OCI-LY7 (cell line): ENCODE measurements at regions not wholly inside any gene's neighbourhood (a gene's known extent, or its start where the extent isn't known, plus 50 kb on each side); places are given as distances from the start of the nearest gene placed in this dataset.

Experiments
- BruUV-seq: library from RNA; stranded (reverse); fragments of 400-500 nt; replicated peaks from 2 replicates; lab custom pipeline; 2021; lab: Mats Ljungman, UMichigan
- CTCF ChIA-PET: fragments of 300-600 bp; sonication (Branson Sonifier 250); formaldehyde crosslinking; loops from one replicate; lab custom pipeline; 2022; ENCODE audit warnings: antibody characterized with exemption; ENCODE audit not compliant: unreplicated experiment; lab: Charles Lee
- POLR2A ChIA-PET: fragments of 300-600 bp; sonication (Branson Sonifier 250); formaldehyde crosslinking; loops from one replicate; lab custom pipeline; 2022; ENCODE audit warnings: antibody characterized with exemption; lab: Charles Lee
- DNase-seq: peaks from one replicate; pipeline ENCODE4 v3.0.0-alpha.2; 2015; ENCODE audit warnings: low spot score
- H2AFZ ChIP-seq: fragments of 200-600 bp; sonication (generic), shearing (Covaris generic); 2 replicates; pipeline ENCODE4 v1.6.1; 2014; ENCODE audit warnings: mild to moderate bottlenecking, antibody characterized with exemption, low read length, moderate library complexity
- H3K27ac ChIP-seq: fragments of 200-600 bp; sonication (generic); 2 replicates; pipeline ENCODE4 v1.5.1; 2014; ENCODE audit warnings: mixed run types, low read depth, mild to moderate bottlenecking, moderate library complexity, low read length, inconsistent platforms; ENCODE audit not compliant: poor library complexity, severe bottlenecking
- H3K36me3 ChIP-seq: fragments of 200-600 bp; sonication (generic); 2 replicates; pipeline ENCODE4 v1.6.1; 2014; ENCODE audit warnings: mild to moderate bottlenecking, antibody characterized with exemption, low read length, moderate library complexity, mixed read lengths; ENCODE audit not compliant: insufficient read depth
- H3K4me1 ChIP-seq: fragments of 200-600 bp; sonication (generic); 2 replicates; pipeline ENCODE4 v1.5.1; 2014; ENCODE audit warnings: mild to moderate bottlenecking, low read length; ENCODE audit not compliant: insufficient read depth, poor library complexity, severe bottlenecking
- H3K4me2 ChIP-seq: fragments of 200-600 bp; sonication (generic); 2 replicates; pipeline ENCODE4 v1.6.1; 2014; ENCODE audit warnings: mild to moderate bottlenecking, low read length
- H3K4me3 ChIP-seq: fragments of 200-600 bp; sonication (generic); 2 replicates; pipeline ENCODE4 v1.5.1; 2014; ENCODE audit warnings: mild to moderate bottlenecking, low read depth, low read length; ENCODE audit not compliant: poor library complexity, severe bottlenecking
- H3K79me2 ChIP-seq: fragments of 200-600 bp; sonication (generic); 2 replicates; pipeline ENCODE4 v1.6.1; 2016; ENCODE audit warnings: low read depth, mild to moderate bottlenecking, low read length, moderate library complexity, mixed read lengths; ENCODE audit not compliant: insufficient read depth
- H3K9me2 ChIP-seq: fragments of 200-600 bp; sonication (generic); 2 replicates; pipeline ENCODE4 v1.6.1; 2016; ENCODE audit warnings: mild to moderate bottlenecking, low read length, mixed read lengths; ENCODE audit not compliant: insufficient read depth
- H3K9me3 ChIP-seq: fragments of 200-600 bp; sonication (generic); 2 replicates; pipeline ENCODE4 v1.6.1; 2014; ENCODE audit warnings: mild to moderate bottlenecking, mixed run types, low read length, mixed read lengths
- H4K20me1 ChIP-seq: fragments of 200-600 bp; sonication (generic); 2 replicates; pipeline ENCODE4 v1.6.1; 2014; ENCODE audit warnings: mild to moderate bottlenecking, antibody characterized with exemption, low read length, moderate library complexity, mixed read lengths; ENCODE audit not compliant: insufficient read depth
- CTCF ChIP-seq: fragments of 200-600 bp; sonication (generic); conservative IDR thresholded peaks from 2 replicates; pipeline ENCODE4 v1.5.1; 2014; ENCODE audit warnings: mild to moderate bottlenecking, antibody characterized with exemption, low read length, moderate library complexity, mixed read lengths
- EZH2phosphoT487 ChIP-seq: fragments of 200-600 bp; sonication (generic); IDR thresholded peaks from 2 replicates; pipeline ENCODE4 v1.6.1; 2018; ENCODE audit warnings: low read depth, borderline replicate concordance, mild to moderate bottlenecking, mixed run types, antibody characterized with exemption, low read length, moderate library complexity, mixed read lengths
- intact Hi-C: fragments of 100-400 bp; cut with micrococcal nuclease; formaldehyde crosslinking; loops from one replicate; pipeline ENCODE4 v1.10.0; 2022; ENCODE audit not compliant: unreplicated experiment

- POLR2A ChIA-PET, result interaction anchor here (0.7 kb wide), 1 partner anchor 958 kb away, joined by 4 read pairs; no protein-coding TSS in a partner anchor
- BruUV-seq, result no TSS peak
- CTCF ChIA-PET, result no interaction called here
Observed at GRCh38 chr14:85907536-85907935, 377.6 kb downstream of the FLRT2 start.

GRCh38 chr14:85897808-85898207 lies 367.9 kb downstream of the FLRT2 start:
- Histone ChIP-seq H3K4me3 (no peak overlapping the region), H3K4me2 (no peak overlapping the region), H3K9me3 (no peaks in the 10 kb centered on the region), H3K36me3 (no peaks in the 10 kb centered on the region), H2AFZ (no peak overlapping the region), H3K9me2 (no peaks in the 10 kb centered on the region), H3K4me1 (no peaks in the 10 kb centered on the region), H3K79me2 (no peaks in the 10 kb centered on the region), H4K20me1 (no peaks in the 10 kb centered on the region), H3K27ac (no peak overlapping the region)
- TF ChIP-seq EZH2phosphoT487, result no peak
- TF ChIP-seq CTCF, result no peak
- DNase-seq, result no peak
- BruUV-seq, result no TSS peak
- intact Hi-C loops, result no loop called here
- ChIA-PET CTCF (no interaction called here), POLR2A (interaction anchor here (0.6 to 0.7 kb wide), 2 partner anchors 122 to 242 kb away, joined by 3 to 4 read pairs; no protein-coding TSS in a partner anchor)

More at GRCh38 chr14:85907536-85907935, 377.6 kb downstream of the FLRT2 start:
- H2AFZ ChIP-seq, result no peak overlapping the region
- H3K27ac ChIP-seq, result no peak overlapping the region
- no peaks in the 10 kb centered on the region for H3K36me3 ChIP-seq
- no peak for DNase-seq
- H3K79me2 ChIP-seq, result no peaks in the 10 kb centered on the region
- no peak overlapping the region for H3K4me2 ChIP-seq
- intact Hi-C loops, result no loop called here
- H3K9me3 ChIP-seq, result no peaks in the 10 kb centered on the region
- H3K4me1 ChIP-seq, result no peaks in the 10 kb centered on the region
- no peaks in the 10 kb centered on the region for H3K9me2 ChIP-seq
- no peaks in the 10 kb centered on the region for H4K20me1 ChIP-seq
- no peak overlapping the region for H3K4me3 ChIP-seq
- TF ChIP-seq CTCF (no peak), EZH2phosphoT487 (no peak)

GRCh38 chr14:85895603-85896002 lies 365.7 kb downstream of the FLRT2 start:
- Histone ChIP-seq H3K4me1 (no peaks in the 10 kb centered on the region), H4K20me1 (no peaks in the 10 kb centered on the region), H3K9me2 (no peaks in the 10 kb centered on the region), H3K27ac (no peak overlapping the region), H3K4me3 (no peak overlapping the region), H3K4me2 (no peak overlapping the region), H3K36me3 (no peaks in the 10 kb centered on the region), H3K79me2 (no peaks in the 10 kb centered on the region), H2AFZ (no peak overlapping the region), H3K9me3 (no peaks in the 10 kb centered on the region)
- TF ChIP-seq CTCF, result no peak
- TF ChIP-seq EZH2phosphoT487, result no peak
- ChIA-PET CTCF (no interaction called here), POLR2A (interaction anchor here (0.7 kb wide), 1 partner anchor 26 kb away, joined by 3 read pairs; no protein-coding TSS in a partner anchor)
- no TSS peak for BruUV-seq
- DNase-seq, result no peak
- intact Hi-C loops, result no loop called here
